NCI-H2081 treated with DMSO at 0.1 percent for 48 hours (cell line): ENCODE measurements at regions not wholly inside any gene's neighbourhood (a gene's known extent, or its start where the extent isn't known, plus 50 kb on each side); places are given as distances from the start of the nearest gene placed in this dataset.
"Not testable (repeated sequence)": the region's sequence is repeated elsewhere in the genome, so short reads cannot be mapped to it uniquely, and the experiment has no call there.

Experiments
- DNase-seq: peaks from one replicate; lab custom pipeline; 2025; lab: John Stamatoyannopoulos, UW

- no peak for DNase-seq
These were observed 94.5 kb upstream of the MXRA5 start for GRCh38 chrX:3440981-3441380.

- not testable (repeated sequence) for DNase-seq
These were observed 89.5 kb upstream of the MXRA5 start for GRCh38 chrX:3435916-3436315.

- no peak for DNase-seq
These were observed 88.6 kb upstream of the MXRA5 start for GRCh38 chrX:3435057-3435456.

GRCh38 chrX:3428792-3429191 is 82.3 kb upstream of the MXRA5 start:
- DNase-seq = no peak

GRCh38 chrX:3426552-3426951 is 80.1 kb upstream of the MXRA5 start:
- no peak for DNase-seq

- DNase-seq = no peak
These were observed 78.6 kb upstream of the MXRA5 start for GRCh38 chrX:3425031-3425430.

GRCh38 chrX:3420316-3420715 is 73.9 kb upstream of the MXRA5 start:
- DNase-seq = no peak

GRCh38 chrX:3415011-3415410 is 68.6 kb upstream of the MXRA5 start:
- DNase-seq = no peak

- not testable (repeated sequence) for DNase-seq
These were observed 65.2 kb upstream of the MXRA5 start for GRCh38 chrX:3411626-3412025.

GRCh38 chrX:3409936-3410335 is 63.5 kb upstream of the MXRA5 start:
- not testable (repeated sequence) for DNase-seq

GRCh38 chrX:3407781-3408180 is 61.3 kb upstream of the MXRA5 start:
- DNase-seq = no peak

GRCh38 chrX:3407121-3407520 is 60.7 kb upstream of the MXRA5 start:
- no peak for DNase-seq

GRCh38 chrX:3403748-3404147 is 57.3 kb upstream of the MXRA5 start:
- DNase-seq = no peak
